ENCODE measurements at regions not wholly inside any gene's neighbourhood (a gene's known extent, or its start where the extent isn't known, plus 50 kb on each side); places are given as distances from the start of the nearest gene placed in this dataset.

DNA sequence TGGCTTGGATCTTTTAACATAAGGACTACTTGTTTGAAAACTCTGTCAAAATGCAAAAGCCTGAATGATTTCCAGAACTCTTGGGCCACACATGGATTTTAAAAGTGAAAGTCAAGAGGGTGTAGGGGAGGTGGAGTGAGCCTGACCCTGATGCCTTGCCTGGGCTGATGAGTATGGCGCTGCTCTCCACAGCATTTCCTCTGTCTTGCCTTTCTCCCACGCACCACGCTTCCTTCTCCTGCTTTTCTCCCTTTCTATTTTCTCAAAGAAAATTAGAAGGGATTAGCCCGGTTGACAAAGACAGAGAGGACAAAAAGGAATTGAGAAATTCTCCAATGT is 207.0 kb upstream of the CCDC68 start:
- no peaks in the 10 kb centered on the region for H3K4me1 Mint-ChIP-seq (ENCODE audit: low read depth)
- peaks cover 0 to 6% of the 10 kb centered on the region in 2 donors for H3K9me3 Mint-ChIP-seq
- H3K27ac Mint-ChIP-seq = no peak overlapping the region
- no peaks in the 10 kb centered on the region for H3K36me3 Mint-ChIP-seq (ENCODE audit: insufficient read depth in 2 of 2)
- ATAC-seq (replicated peaks in 1 of 2) (no peak), DNase-seq (no peak)
- no peaks in the 10 kb centered on the region for H3K27me3 Mint-ChIP-seq (ENCODE audit: low read depth)
- no peak overlapping the region for H3K4me3 Mint-ChIP-seq

DNA sequence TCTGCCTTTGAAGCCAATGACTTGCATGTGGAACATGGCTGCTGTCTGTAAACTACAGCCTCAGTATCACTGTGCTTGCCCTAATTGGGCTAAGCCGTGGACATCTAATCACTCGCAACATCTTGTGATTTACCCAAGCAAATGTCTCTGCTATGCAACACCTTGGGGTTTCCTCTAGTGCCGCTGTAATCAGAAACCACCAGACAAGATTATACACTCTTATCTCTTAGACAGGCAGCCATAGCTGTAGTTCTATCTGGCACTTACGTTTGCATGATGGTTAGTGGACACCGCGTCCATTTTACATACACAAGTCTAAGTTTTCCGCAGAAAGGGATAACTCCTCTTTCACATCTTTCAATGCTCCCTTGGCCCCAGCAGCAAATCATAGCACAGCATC is 204.3 kb upstream of the CCDC68 start:
- ATAC-seq (replicated peaks in 1 of 2) = no peak

GRCh38 chr18:55161916-55162315 is 202.7 kb upstream of the CCDC68 start:
- Mint-ChIP-seq H3K27ac (no peak overlapping the region), H3K36me3 (ENCODE audit: insufficient read depth in 2 of 2) (no peaks in the 10 kb centered on the region), H3K4me3 (no peak overlapping the region), H3K27me3 (ENCODE audit: low read depth) (no peaks in the 10 kb centered on the region), H3K9me3 (peaks cover 0 to 1% of the 10 kb centered on the region in 2 donors), H3K4me1 (ENCODE audit: low read depth) (no peaks in the 10 kb centered on the region)
- DNase-seq (no peak), ATAC-seq (replicated peaks in 1 of 2) (no peak)

More for the DNA sequence above, 204.3 kb upstream of the CCDC68 start:
- Mint-ChIP-seq H3K36me3 (ENCODE audit: insufficient read depth in 2 of 2) (no peaks in the 10 kb centered on the region), H3K4me1 (ENCODE audit: low read depth) (no peaks in the 10 kb centered on the region), H3K9me3 (peaks cover 0 to 2% of the 10 kb centered on the region in 2 donors), H3K27ac (no peak overlapping the region), H3K27me3 (ENCODE audit: low read depth) (no peaks in the 10 kb centered on the region), H3K4me3 (no peak overlapping the region)
- no peak for DNase-seq

GRCh38 chr18:55159027-55159426 is 199.8 kb upstream of the CCDC68 start:
- Mint-ChIP-seq H3K27me3 (ENCODE audit: low read depth) (no peaks in the 10 kb centered on the region), H3K36me3 (ENCODE audit: insufficient read depth in 2 of 2) (no peaks in the 10 kb centered on the region), H3K4me1 (ENCODE audit: low read depth) (no peaks in the 10 kb centered on the region), H3K9me3 (peaks cover 1% of the 10 kb centered on the region in 2 donors), H3K4me3 (no peak overlapping the region), H3K27ac (no peak overlapping the region)
- DNase-seq (no peak), ATAC-seq (replicated peaks in 1 of 2) (no peak)

- H3K4me1 Mint-ChIP-seq (ENCODE audit: low read depth) = no peaks in the 10 kb centered on the region
- H3K4me3 Mint-ChIP-seq = no peak overlapping the region
- no peaks in the 10 kb centered on the region for H3K36me3 Mint-ChIP-seq (ENCODE audit: insufficient read depth in 2 of 2)
- peaks cover 1% of the 10 kb centered on the region in 2 donors for H3K9me3 Mint-ChIP-seq
- H3K27ac Mint-ChIP-seq = no peak overlapping the region
- H3K27me3 Mint-ChIP-seq (ENCODE audit: low read depth) = no peaks in the 10 kb centered on the region
- DNase-seq (no peak), ATAC-seq (replicated peaks in 1 of 2) (no peak)
These were observed 199.3 kb upstream of the CCDC68 start for GRCh38 chr18:55158570-55158969.

GRCh38 chr18:55153346-55153745 is 194.1 kb upstream of the CCDC68 start:
- ATAC-seq (replicated peaks in 1 of 2) = no peak
- DNase-seq = no peak
- H3K27ac Mint-ChIP-seq = no peak overlapping the region
- H3K9me3 Mint-ChIP-seq = peaks cover 1% of the 10 kb centered on the region in 2 donors
- no peaks in the 10 kb centered on the region for H3K4me1 Mint-ChIP-seq (ENCODE audit: low read depth)
- no peaks in the 10 kb centered on the region for H3K36me3 Mint-ChIP-seq (ENCODE audit: insufficient read depth in 2 of 2)
- H3K27me3 Mint-ChIP-seq (ENCODE audit: low read depth) = peaks cover 6% of the 10 kb centered on the region
- no peak overlapping the region for H3K4me3 Mint-ChIP-seq

DNA sequence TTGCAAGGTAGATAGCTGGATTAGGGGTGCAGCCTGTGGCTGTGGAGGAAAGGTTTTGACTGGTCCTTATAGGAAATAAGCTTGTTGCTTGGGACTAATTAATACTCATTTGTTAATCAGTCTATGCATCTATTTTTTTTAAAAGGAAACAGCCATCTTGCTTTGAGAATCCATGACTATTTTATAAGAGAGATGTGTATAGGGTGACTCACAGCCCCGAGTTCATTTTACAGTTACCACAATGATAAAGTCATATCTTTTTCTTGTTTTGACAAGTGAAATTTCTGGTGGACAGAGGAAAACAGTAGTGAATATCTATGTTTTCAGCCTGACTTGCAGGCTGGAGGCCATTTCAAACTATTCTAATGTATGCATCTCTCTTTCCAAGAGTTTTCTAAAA is 193.5 kb upstream of the CCDC68 start:
- Mint-ChIP-seq H3K27ac (no peak overlapping the region), H3K4me1 (ENCODE audit: low read depth) (no peaks in the 10 kb centered on the region), H3K36me3 (ENCODE audit: insufficient read depth in 2 of 2) (no peaks in the 10 kb centered on the region), H3K9me3 (peaks cover 0 to 1% of the 10 kb centered on the region in 2 donors), H3K27me3 (ENCODE audit: low read depth) (peaks cover 6% of the 10 kb centered on the region), H3K4me3 (no peak overlapping the region)
- DNase-seq (no peak), ATAC-seq (replicated peaks in 1 of 2) (no peak)

GRCh38 chr18:55149994-55150393 is 190.7 kb upstream of the CCDC68 start:
- Mint-ChIP-seq H3K4me3 (no peak overlapping the region), H3K27ac (no peak overlapping the region), H3K36me3 (ENCODE audit: insufficient read depth in 2 of 2) (no peaks in the 10 kb centered on the region), H3K9me3 (no peaks in the 10 kb centered on the region), H3K27me3 (ENCODE audit: low read depth) (peaks cover 18% of the 10 kb centered on the region), H3K4me1 (ENCODE audit: low read depth) (no peaks in the 10 kb centered on the region)
- DNase-seq = no peak
- no peak for ATAC-seq (replicated peaks in 1 of 2)

- Mint-ChIP-seq H3K9me3 (no peaks in the 10 kb centered on the region), H3K36me3 (ENCODE audit: insufficient read depth in 2 of 2) (no peaks in the 10 kb centered on the region), H3K4me3 (no peak overlapping the region), H3K27me3 (ENCODE audit: low read depth) (peaks cover 18% of the 10 kb centered on the region), H3K27ac (no peak overlapping the region), H3K4me1 (ENCODE audit: low read depth) (no peaks in the 10 kb centered on the region)
- DNase-seq = no peak
- ATAC-seq (replicated peaks in 1 of 2) = no peak
These were observed 188.5 kb upstream of the CCDC68 start for GRCh38 chr18:55147791-55148190.

- ATAC-seq (replicated peaks in 1 of 2) (no peak), DNase-seq (no peak)
- H3K27me3 Mint-ChIP-seq (ENCODE audit: low read depth) = peaks cover 15% of the 10 kb centered on the region
- H3K4me3 Mint-ChIP-seq = no peak overlapping the region
- H3K4me1 Mint-ChIP-seq (ENCODE audit: low read depth) = no peaks in the 10 kb centered on the region
- H3K27ac Mint-ChIP-seq = no peak overlapping the region
- no peaks in the 10 kb centered on the region for H3K36me3 Mint-ChIP-seq (ENCODE audit: insufficient read depth in 2 of 2)
- H3K9me3 Mint-ChIP-seq = peaks cover 0 to 3% of the 10 kb centered on the region in 2 donors
These were observed 185.1 kb upstream of the CCDC68 start for GRCh38 chr18:55144193-55144930.

- Mint-ChIP-seq H3K4me3 (no peak overlapping the region), H3K9me3 (peaks cover 0 to 3% of the 10 kb centered on the region in 2 donors), H3K27ac (no peak overlapping the region), H3K36me3 (ENCODE audit: insufficient read depth in 2 of 2) (no peaks in the 10 kb centered on the region), H3K4me1 (ENCODE audit: low read depth) (no peaks in the 10 kb centered on the region), H3K27me3 (ENCODE audit: low read depth) (peaks cover 12% of the 10 kb centered on the region)
- DNase-seq (no peak), ATAC-seq (replicated peaks in 1 of 2) (no peak)
These were observed 183.1 kb upstream of the CCDC68 start for GRCh38 chr18:55142410-55142809.

GRCh38 chr18:55141318-55141717 is 182.1 kb upstream of the CCDC68 start:
- Mint-ChIP-seq H3K9me3 (peaks cover 0 to 3% of the 10 kb centered on the region in 2 donors), H3K4me3 (no peak overlapping the region), H3K27ac (no peak overlapping the region), H3K27me3 (ENCODE audit: low read depth) (peaks cover 12% of the 10 kb centered on the region), H3K36me3 (ENCODE audit: insufficient read depth in 2 of 2) (no peaks in the 10 kb centered on the region), H3K4me1 (ENCODE audit: low read depth) (no peaks in the 10 kb centered on the region)
- ATAC-seq (replicated peaks in 1 of 2) = no peak
- no peak for DNase-seq

DNA sequence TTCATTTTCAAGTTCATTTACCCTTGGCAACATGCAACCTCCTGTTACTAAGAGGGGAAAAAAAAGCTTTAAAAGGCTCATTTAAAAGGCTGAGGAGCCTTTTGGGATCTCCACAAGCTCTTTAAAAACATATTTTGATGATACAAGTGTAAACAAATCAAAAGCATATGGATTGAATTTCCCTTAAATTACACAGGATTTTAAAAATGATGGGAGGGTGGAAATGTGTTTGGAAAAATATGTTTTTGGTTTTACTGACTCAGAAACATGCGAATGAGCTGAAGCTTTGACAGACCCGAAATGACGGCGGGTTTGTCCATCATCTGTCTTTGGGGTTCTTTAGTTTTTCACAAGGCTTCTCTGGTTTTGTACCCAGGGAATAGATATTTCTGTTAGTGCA is 180.6 kb upstream of the CCDC68 start:
- ATAC-seq (replicated peaks in 1 of 2) (no peak), DNase-seq (no peak)
- Mint-ChIP-seq H3K4me3 (no peak overlapping the region), H3K9me3 (peaks cover 0 to 3% of the 10 kb centered on the region in 2 donors), H3K4me1 (ENCODE audit: low read depth) (no peaks in the 10 kb centered on the region), H3K27ac (no peak overlapping the region), H3K36me3 (ENCODE audit: insufficient read depth in 2 of 2) (no peaks in the 10 kb centered on the region), H3K27me3 (ENCODE audit: low read depth) (no peaks in the 10 kb centered on the region)

DNA sequence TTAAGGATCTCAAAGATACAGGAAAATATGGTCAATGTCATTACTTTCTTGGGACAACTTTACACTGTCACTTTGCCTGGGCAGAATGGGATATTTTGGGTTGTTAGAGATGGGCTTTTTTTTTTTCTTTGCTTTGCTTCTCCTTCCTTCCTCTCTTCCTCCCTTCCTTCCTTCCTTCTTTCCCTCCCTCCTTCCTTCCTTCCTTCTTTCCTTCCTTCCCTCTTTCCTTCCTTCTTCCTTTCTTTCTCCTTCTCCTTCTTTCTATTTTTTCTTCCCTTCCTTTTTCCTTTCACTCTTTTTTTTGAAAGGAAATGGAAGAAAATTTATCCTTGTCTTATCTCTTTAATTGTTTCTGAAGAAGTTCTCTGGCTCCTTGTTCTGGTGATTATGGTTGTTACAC is 180.0 kb upstream of the CCDC68 start:
- DNase-seq (no peak), ATAC-seq (replicated peaks in 1 of 2) (no peak)
- Mint-ChIP-seq H3K4me1 (ENCODE audit: low read depth) (no peaks in the 10 kb centered on the region), H3K36me3 (ENCODE audit: insufficient read depth in 2 of 2) (no peaks in the 10 kb centered on the region), H3K27ac (no peak overlapping the region), H3K4me3 (no peak overlapping the region), H3K27me3 (ENCODE audit: low read depth) (no peaks in the 10 kb centered on the region), H3K9me3 (peaks cover 0 to 3% of the 10 kb centered on the region in 2 donors)

All from activated T-cell treated with anti-CD3 and anti-CD28 coated beads, Interleukin-2, amount 50 U/mL, for 72 hours (primary cell).